Activated naive CD4-positive, alpha-beta T cell treated with anti-CD3 and anti-CD28 coated beads for 36 hours (primary cell): ENCODE measurements at regions not wholly inside any gene's neighbourhood (a gene's known extent, or its start where the extent isn't known, plus 50 kb on each side); places are given as distances from the start of the nearest gene placed in this dataset.

Experiments used
- CTCF ChIA-PET: fragments of 350-600 bp; sonication (Branson Sonifier 250); formaldehyde crosslinking; loops from one replicate; lab custom pipeline; 2021; ENCODE audit warnings: antibody characterized with exemption; lab: Charles Lee
- DNase-seq: peaks from one replicate; pipeline ENCODE4 v3.0.0-alpha.2; 2020
- H3K27ac Mint-ChIP-seq: one replicate; pipeline ENCODE4 v1.8.0; 2021; ENCODE audit warnings: mild to moderate bottlenecking, mixed read lengths
- H3K27me3 Mint-ChIP-seq: one replicate; pipeline ENCODE4 v1.8.0; 2021; ENCODE audit warnings: low read depth, mixed read lengths
- H3K36me3 Mint-ChIP-seq: one replicate; pipeline ENCODE4 v1.8.0; 2021; ENCODE audit warnings: low read depth, mixed read lengths
- H3K4me1 Mint-ChIP-seq: one replicate; pipeline ENCODE4 v1.8.0; 2021; ENCODE audit warnings: low read depth, mixed read lengths
- H3K4me3 Mint-ChIP-seq: one replicate; pipeline ENCODE4 v1.8.0; 2021; ENCODE audit warnings: mild to moderate bottlenecking, moderate library complexity, mixed read lengths
- H3K9me3 Mint-ChIP-seq: one replicate; pipeline ENCODE4 v1.8.0; 2021; ENCODE audit warnings: mixed read lengths
- intact Hi-C: fragments of 100-400 bp; cut with micrococcal nuclease; formaldehyde crosslinking; loops from one replicate; pipeline ENCODE4 v1.15.1; 2023

- intact Hi-C loops, result loop anchor here (1.0 to 10.0 kb wide), 7 partner anchors 148 to 916 kb away; partner anchors contain the start of gene RPP30
- Mint-ChIP-seq H3K4me3 (no peak overlapping the region), H3K4me1 (peaks cover 2% of the 10 kb centered on the region), H3K27me3 (peaks cover 10% of the 10 kb centered on the region), H3K9me3 (no peaks in the 10 kb centered on the region), H3K27ac (no peak overlapping the region), H3K36me3 (no peaks in the 10 kb centered on the region)
- CTCF ChIA-PET, result interaction anchor here (0.6 to 1.6 kb wide), 2 partner anchors 10 to 193 kb away, joined by 3 read pairs; no protein-coding TSS in a partner anchor
- no peak for DNase-seq
These were observed 253.6 kb downstream of the KIF20B start for GRCh38 chr10:89954787-89955566.

DNA sequence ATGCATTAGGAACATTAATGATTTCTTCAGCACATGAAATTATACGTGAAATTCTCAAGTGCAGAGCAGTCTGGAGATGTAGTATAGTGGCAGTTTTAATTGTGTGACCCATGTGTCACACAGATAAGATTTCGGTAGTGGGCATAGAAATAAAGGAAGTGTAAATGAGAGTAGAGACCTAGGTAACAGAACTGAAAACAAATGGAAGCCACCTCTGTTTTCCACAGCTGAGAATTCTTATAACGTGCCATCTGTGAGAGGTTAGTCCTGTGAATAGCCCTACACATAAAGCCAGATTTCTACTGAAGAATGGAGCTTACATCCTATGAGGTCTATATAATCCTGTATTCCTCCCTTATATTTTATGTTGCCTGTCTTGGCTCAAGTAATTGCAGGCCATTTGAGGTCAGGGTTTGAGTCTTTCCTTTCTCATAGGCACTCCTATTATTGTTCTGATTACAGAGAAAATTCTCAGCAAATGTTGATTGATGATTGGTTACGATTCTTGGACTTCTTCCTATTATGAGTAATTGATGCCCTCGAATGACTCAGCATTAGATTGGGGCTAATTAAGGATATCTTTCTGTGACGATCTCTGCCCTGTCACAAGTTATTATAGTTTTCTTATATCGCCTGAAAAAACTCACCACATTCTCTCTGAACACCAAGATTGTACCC lies 258.2 kb downstream of the KIF20B start:
- H3K27me3 Mint-ChIP-seq, result peaks cover 7% of the 10 kb centered on the region

GRCh38 chr10:89963451-89964102 lies 262.2 kb downstream of the KIF20B start:
- Mint-ChIP-seq H3K9me3 (no peaks in the 10 kb centered on the region), H3K4me3 (no peak overlapping the region), H3K36me3 (no peaks in the 10 kb centered on the region), H3K4me1 (no peaks in the 10 kb centered on the region), H3K27me3 (peaks cover 7% of the 10 kb centered on the region), H3K27ac (no peak overlapping the region)
- no peak for DNase-seq
- intact Hi-C loops, result no loop called here
- CTCF ChIA-PET, result no interaction called here

More for the DNA sequence above, 258.2 kb downstream of the KIF20B start:
- CTCF ChIA-PET, result no interaction called here
- no peak overlapping the region for H3K4me3 Mint-ChIP-seq
- DNase-seq, result no peak
- intact Hi-C loops, result loop anchor here (5.0 to 10.0 kb wide), 2 partner anchors 152 to 755 kb away; no protein-coding TSS in a partner anchor
- H3K27ac Mint-ChIP-seq, result no peak overlapping the region
- H3K4me1 Mint-ChIP-seq, result peaks cover 2% of the 10 kb centered on the region
- H3K9me3 Mint-ChIP-seq, result no peaks in the 10 kb centered on the region
- H3K36me3 Mint-ChIP-seq, result no peaks in the 10 kb centered on the region

- H3K27me3 Mint-ChIP-seq, result peaks cover 4% of the 10 kb centered on the region
- DNase-seq, result no peak
- H3K4me1 Mint-ChIP-seq, result peaks cover 10% of the 10 kb centered on the region
- H3K27ac Mint-ChIP-seq, result no peak overlapping the region
- intact Hi-C loops, result no loop called here
- CTCF ChIA-PET, result no interaction called here
- H3K36me3 Mint-ChIP-seq, result no peaks in the 10 kb centered on the region
- H3K4me3 Mint-ChIP-seq, result no peak overlapping the region
- H3K9me3 Mint-ChIP-seq, result no peaks in the 10 kb centered on the region
These were observed 264.8 kb downstream of the KIF20B start for GRCh38 chr10:89966211-89966610.

- Mint-ChIP-seq H3K27me3 (peaks cover 6% of the 10 kb centered on the region), H3K27ac (no peak overlapping the region), H3K4me3 (no peak overlapping the region), H3K36me3 (no peaks in the 10 kb centered on the region), H3K9me3 (no peaks in the 10 kb centered on the region), H3K4me1 (peaks cover 10% of the 10 kb centered on the region)
- no peak for DNase-seq
- intact Hi-C loops, result no loop called here
- CTCF ChIA-PET, result no interaction called here
These were observed 271.9 kb downstream of the KIF20B start for GRCh38 chr10:89973326-89973725.

DNA sequence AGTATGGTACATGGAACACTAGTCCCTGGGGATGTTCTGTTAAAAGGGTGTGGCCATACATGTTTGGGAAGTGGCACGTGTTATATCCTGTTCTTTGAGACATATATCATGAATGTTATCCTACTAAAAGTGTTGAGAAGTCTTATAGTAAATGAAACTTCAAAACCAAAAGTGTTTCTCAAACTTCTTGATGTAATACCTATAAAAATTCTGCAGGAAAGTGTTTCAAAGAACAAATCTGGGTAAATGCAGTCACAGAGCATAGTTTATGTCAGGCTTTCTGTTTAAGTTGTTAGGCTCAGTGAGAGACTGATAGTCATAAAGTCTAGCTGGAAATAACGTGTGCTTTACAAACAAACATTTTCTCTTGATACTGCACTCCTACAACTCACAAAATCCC lies 273.7 kb downstream of the KIF20B start:
- peaks cover 6% of the 10 kb centered on the region for H3K27me3 Mint-ChIP-seq
- CTCF ChIA-PET, result no interaction called here

DNA sequence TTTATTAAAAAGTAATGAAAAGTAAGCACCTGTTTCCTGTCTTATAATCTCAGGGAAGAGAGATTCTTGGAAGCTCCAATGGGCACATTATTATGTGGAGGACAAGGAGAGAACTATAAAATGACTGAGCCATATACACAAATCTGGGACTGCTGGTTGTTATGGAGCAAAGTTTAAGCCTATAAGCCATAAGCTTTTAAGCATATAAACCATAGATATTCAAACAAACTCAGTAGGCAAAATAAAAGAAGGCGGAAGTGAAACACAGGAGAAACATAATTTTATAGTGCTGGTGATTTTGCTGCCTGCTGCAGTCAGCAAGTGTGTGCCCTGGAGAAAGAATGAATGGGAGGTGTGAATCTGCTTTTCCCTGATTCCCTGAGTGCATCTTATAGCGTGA lies 274.4 kb downstream of the KIF20B start:
- Mint-ChIP-seq H3K36me3 (no peaks in the 10 kb centered on the region), H3K27ac (no peak overlapping the region), H3K4me3 (no peak overlapping the region), H3K27me3 (peaks cover 6% of the 10 kb centered on the region), H3K9me3 (no peaks in the 10 kb centered on the region), H3K4me1 (no peaks in the 10 kb centered on the region)
- no peak for DNase-seq
- intact Hi-C loops, result no loop called here
- CTCF ChIA-PET, result interaction anchor here (0.7 kb wide), 1 partner anchor 114 kb away, joined by 3 read pairs; no protein-coding TSS in a partner anchor

More for the DNA sequence above, 273.7 kb downstream of the KIF20B start:
- no peaks in the 10 kb centered on the region for H3K36me3 Mint-ChIP-seq
- no peak overlapping the region for H3K4me3 Mint-ChIP-seq
- intact Hi-C loops, result no loop called here
- DNase-seq, result no peak
- no peaks in the 10 kb centered on the region for H3K9me3 Mint-ChIP-seq
- H3K4me1 Mint-ChIP-seq, result peaks cover 3% of the 10 kb centered on the region
- H3K27ac Mint-ChIP-seq, result no peak overlapping the region

- intact Hi-C loops, result no loop called here
- DNase-seq, result no peak
- Mint-ChIP-seq H3K9me3 (no peaks in the 10 kb centered on the region), H3K4me1 (no peaks in the 10 kb centered on the region), H3K4me3 (no peak overlapping the region), H3K36me3 (no peaks in the 10 kb centered on the region), H3K27me3 (peaks cover 6% of the 10 kb centered on the region), H3K27ac (no peak overlapping the region)
- CTCF ChIA-PET, result no interaction called here
These were observed 276.7 kb downstream of the KIF20B start for GRCh38 chr10:89978081-89978480.

GRCh38 chr10:89979726-89980125 lies 278.3 kb downstream of the KIF20B start:
- Mint-ChIP-seq H3K4me3 (no peak overlapping the region), H3K27me3 (peaks cover 3% of the 10 kb centered on the region), H3K9me3 (no peaks in the 10 kb centered on the region), H3K36me3 (no peaks in the 10 kb centered on the region), H3K4me1 (no peaks in the 10 kb centered on the region), H3K27ac (no peak overlapping the region)
- intact Hi-C loops, result no loop called here
- CTCF ChIA-PET, result no interaction called here
- DNase-seq, result no peak

DNA sequence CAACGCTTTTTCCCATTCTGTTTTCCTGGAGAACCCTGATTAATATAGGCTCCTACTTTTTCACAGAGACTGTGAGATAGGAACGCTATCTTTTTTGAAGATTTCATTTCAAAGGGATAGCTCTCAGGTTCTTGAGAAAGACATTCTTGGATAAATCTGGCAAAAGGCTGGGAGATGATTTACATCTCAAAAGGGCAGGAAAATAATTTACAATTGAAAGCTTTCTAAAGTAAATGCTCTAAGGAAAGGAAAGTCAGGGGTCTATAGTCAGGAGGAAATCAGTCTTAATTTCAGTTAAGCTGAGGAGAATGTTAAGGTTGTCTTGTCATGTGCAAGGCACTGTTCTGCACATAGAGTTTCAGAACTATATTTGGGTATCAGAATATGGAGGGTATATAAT lies 278.8 kb downstream of the KIF20B start:
- Mint-ChIP-seq H3K27me3 (peaks cover 3% of the 10 kb centered on the region), H3K9me3 (no peaks in the 10 kb centered on the region), H3K36me3 (no peaks in the 10 kb centered on the region), H3K27ac (no peak overlapping the region), H3K4me3 (no peak overlapping the region), H3K4me1 (no peaks in the 10 kb centered on the region)
- DNase-seq, result no peak
- CTCF ChIA-PET, result no interaction called here
- intact Hi-C loops, result no loop called here

- intact Hi-C loops, result no loop called here
- peaks cover 3% of the 10 kb centered on the region for H3K27me3 Mint-ChIP-seq
- no peak overlapping the region for H3K4me3 Mint-ChIP-seq
- H3K4me1 Mint-ChIP-seq, result no peaks in the 10 kb centered on the region
- H3K27ac Mint-ChIP-seq, result no peak overlapping the region
- no peaks in the 10 kb centered on the region for H3K9me3 Mint-ChIP-seq
- H3K36me3 Mint-ChIP-seq, result no peaks in the 10 kb centered on the region
- no peak for DNase-seq
- CTCF ChIA-PET, result interaction anchor here (0.7 kb wide), 1 partner anchor 104 kb away, joined by 3 read pairs; no protein-coding TSS in a partner anchor
These were observed 280.5 kb downstream of the KIF20B start for GRCh38 chr10:89981891-89982290.

GRCh38 chr10:89985446-89985845 lies 284.1 kb downstream of the KIF20B start:
- no peak for DNase-seq
- CTCF ChIA-PET, result no interaction called here
- H3K9me3 Mint-ChIP-seq, result peaks cover 1% of the 10 kb centered on the region
- intact Hi-C loops, result no loop called here
- no peak overlapping the region for H3K27ac Mint-ChIP-seq
- peaks cover 9% of the 10 kb centered on the region for H3K27me3 Mint-ChIP-seq
- no peaks in the 10 kb centered on the region for H3K36me3 Mint-ChIP-seq
- H3K4me1 Mint-ChIP-seq, result no peaks in the 10 kb centered on the region
- no peak overlapping the region for H3K4me3 Mint-ChIP-seq
